GM12872 (cell line): ENCODE measurements at regions not wholly inside any gene's neighbourhood (a gene's known extent, or its start where the extent isn't known, plus 50 kb on each side); places are given as distances from the start of the nearest gene placed in this dataset.

Experiments used
- TF ChIP-seq, protein P1 (sequence below): IDR thresholded peaks from 3 replicates; pipeline ENCODE4 v1.5.1; 2011; ENCODE audit warnings: low read depth, mild to moderate bottlenecking, low read length, moderate library complexity; ENCODE audit not compliant: insufficient read depth

DNA sequence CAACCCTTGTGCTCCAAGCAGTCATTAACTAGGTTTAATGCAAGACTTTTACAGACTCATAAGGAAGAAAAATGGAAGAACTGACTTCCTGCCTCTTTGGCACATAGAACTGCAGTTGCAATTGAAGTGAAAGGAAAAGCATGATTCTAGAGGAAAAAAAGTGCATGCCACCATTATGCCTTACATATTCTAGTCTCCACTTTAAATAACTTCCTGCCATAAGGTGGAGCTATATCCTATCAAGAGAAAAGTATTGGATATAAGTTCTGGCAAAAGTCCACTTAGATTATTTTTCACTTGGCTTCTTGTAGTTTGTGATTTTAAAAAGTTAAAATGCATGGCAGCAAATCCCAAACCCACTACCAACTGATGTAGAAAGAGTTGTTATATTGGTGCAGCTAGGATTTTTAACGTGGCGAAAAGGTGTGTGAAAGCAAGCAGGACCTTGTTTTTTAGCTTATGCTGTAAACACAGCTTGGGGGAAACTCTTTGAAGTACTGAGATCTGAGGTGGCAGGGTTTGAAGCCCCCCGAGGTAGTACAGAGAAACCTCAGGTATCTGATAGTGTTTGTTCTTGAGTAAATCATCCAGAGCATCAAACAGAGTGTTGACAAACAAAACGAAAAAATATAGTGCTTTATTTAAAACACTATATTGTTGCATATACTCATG, 117.9 kb downstream of the ANXA1 start:
- TF ChIP-seq, protein P1, sequence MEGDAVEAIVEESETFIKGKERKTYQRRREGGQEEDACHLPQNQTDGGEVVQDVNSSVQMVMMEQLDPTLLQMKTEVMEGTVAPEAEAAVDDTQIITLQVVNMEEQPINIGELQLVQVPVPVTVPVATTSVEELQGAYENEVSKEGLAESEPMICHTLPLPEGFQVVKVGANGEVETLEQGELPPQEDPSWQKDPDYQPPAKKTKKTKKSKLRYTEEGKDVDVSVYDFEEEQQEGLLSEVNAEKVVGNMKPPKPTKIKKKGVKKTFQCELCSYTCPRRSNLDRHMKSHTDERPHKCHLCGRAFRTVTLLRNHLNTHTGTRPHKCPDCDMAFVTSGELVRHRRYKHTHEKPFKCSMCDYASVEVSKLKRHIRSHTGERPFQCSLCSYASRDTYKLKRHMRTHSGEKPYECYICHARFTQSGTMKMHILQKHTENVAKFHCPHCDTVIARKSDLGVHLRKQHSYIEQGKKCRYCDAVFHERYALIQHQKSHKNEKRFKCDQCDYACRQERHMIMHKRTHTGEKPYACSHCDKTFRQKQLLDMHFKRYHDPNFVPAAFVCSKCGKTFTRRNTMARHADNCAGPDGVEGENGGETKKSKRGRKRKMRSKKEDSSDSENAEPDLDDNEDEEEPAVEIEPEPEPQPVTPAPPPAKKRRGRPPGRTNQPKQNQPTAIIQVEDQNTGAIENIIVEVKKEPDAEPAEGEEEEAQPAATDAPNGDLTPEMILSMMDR: 0 out of 3 replicates have a peak, but pooled peaks have one; percentile 5

DNA sequence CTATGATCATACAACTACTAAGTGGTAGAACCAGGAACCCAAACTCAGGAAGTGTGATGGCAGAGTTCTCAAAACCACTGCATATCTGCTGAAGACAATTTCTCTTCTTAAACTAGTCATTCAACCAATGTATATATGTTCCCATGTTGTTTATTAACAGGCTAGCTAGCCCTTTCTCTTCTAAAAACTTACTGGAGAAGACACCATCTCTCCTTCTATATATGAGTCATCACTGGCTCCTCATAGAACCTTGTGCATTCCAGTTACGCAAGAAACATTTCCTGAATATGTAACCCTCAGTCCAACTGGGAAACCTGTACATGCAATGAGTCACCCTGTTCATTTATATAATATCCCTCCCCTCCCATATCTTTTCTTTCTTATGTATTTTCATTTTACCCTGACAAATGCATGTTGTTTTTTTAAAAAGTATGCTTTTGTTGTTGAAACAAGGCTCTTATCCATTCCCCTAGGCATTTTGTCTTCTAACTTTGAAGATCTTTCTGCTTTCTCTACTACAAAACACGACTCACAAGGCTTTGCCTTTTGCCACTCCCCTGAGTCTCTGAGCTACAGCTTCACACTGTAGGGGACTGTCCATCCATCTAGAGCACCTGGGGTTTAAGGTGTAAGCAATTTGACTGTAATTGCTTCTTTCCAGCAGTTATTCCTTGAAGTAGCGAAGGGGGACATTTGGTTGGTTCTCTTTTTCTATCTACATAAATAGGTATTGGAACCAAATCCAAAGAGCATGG, 119.5 kb downstream of the ANXA1 start:
- TF ChIP-seq, protein P1: no peak

DNA sequence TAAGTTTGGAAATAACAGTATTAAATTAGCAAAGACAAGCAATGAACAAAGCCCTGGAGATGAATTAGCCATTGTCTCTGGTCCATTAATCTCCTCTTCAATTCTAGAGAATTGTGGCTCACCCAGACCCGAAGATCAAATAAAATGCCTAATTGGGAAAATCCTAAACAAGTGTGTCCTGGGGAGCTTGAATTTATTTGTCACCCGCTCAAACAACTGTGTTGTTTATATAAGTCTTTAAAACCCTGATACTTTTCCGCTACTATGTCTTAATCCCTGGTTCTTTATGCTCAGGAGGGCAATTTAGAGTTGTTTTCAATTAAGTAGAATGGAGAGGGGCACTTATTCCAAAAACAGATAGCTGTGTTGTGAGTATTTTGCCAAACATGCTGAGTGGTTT, 128.4 kb downstream of the ANXA1 start:
- TF ChIP-seq, protein P1: no peak

DNA sequence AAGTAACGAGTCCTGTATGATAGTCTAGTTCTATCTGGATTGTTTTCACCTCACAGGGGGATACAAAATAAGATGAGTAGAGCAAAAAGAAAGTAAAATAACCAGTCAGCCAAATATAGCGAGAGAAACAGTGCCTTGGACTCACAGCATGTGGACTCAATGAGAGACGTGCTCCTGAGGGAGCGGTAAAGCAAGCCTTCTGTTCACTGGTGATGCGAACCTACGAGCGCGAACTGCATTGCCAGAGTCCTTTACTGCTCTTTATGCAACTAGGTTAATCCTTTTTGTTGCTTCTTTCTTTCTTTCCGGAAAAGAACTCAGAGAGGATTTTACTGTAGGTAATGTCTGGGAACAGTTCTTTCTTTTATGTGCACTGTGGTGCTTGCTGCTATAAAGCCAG, 132.7 kb downstream of the ANXA1 start:
- TF ChIP-seq, protein P1: no peak

DNA sequence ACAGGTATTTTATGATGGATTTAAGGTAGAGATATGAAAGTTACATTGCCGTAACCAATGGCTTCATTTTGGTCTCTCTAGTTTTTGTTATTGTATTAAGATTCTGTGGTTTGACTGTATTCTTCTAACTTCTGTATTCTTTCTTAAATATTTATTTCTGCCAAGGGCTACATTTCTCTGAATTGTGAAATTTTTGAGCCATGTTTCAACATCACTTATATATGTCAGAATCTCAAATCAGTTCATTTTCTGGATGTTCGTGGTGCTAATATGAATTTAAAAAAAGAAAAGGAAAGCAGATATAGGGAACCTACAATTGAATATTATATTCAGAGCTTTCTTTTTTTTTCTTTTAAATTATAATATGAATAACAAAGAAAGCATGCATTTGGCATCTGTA, 142.7 kb downstream of the ANXA1 start:
- TF ChIP-seq, protein P1: no peak

DNA sequence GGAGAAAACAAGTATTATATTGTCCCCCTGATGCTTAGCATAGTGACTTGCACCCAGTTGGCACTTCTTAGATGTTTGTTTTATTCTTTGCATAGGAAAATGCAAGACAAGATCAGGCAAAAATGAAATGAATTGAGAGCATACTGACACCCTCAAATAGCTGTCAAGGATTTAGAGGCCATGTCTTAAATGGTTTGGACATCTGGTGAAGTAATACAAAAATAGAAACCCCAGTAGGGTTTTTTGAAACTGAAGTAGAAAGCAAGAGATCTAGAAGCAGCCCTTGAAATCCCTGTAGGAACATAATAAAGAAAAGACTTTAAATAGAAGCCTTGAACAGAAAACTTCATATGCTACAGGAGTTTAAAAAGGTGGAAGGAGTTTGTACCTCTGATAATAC, 174.3 kb downstream of the ANXA1 start:
- TF ChIP-seq, protein P1: no peak

DNA sequence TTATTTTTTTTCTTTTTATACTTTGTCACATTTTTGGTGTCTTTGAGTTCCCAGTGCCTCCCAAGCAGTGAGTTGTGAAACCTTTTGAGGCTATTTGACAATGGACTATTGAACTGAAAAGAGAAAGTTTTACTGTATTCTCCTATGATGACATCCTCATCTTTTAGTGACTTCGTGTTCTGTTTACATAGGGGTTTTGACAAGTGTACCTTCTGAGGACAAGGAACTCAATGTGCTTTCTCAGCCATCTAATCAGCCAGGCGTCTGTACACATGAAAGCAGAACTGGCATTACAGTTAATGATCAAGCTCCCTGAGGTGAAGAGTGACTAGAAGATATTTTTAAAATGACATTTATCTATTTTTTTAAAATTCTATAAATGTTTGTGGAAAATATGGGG, 175.5 kb downstream of the ANXA1 start:
- TF ChIP-seq, protein P1: no peak
